OCI-LY7 (cell line): ENCODE measurements at regions not wholly inside any gene's neighbourhood (a gene's known extent, or its start where the extent isn't known, plus 50 kb on each side); places are given as distances from the start of the nearest gene placed in this dataset.

Source experiments
- CTCF ChIP-seq: fragments of 200-600 bp; sonication (generic); conservative IDR thresholded peaks from 2 replicates; pipeline ENCODE4 v1.5.1; 2014; ENCODE audit warnings: mild to moderate bottlenecking, antibody characterized with exemption, low read length, moderate library complexity, mixed read lengths
- EZH2phosphoT487 ChIP-seq: fragments of 200-600 bp; sonication (generic); IDR thresholded peaks from 2 replicates; pipeline ENCODE4 v1.6.1; 2018; ENCODE audit warnings: low read depth, borderline replicate concordance, mild to moderate bottlenecking, mixed run types, antibody characterized with exemption, low read length, moderate library complexity, mixed read lengths

- TF ChIP-seq CTCF (no peak), EZH2phosphoT487 (no peak)
Observed at GRCh38 chr3:103949693-103950092, 1417.0 kb upstream of the ALCAM start.
